HS-27A (cell line): ENCODE measurements at regions not wholly inside any gene's neighbourhood (a gene's known extent, or its start where the extent isn't known, plus 50 kb on each side); places are given as distances from the start of the nearest gene placed in this dataset.
"Not testable (repeated sequence)": the region's sequence is repeated elsewhere in the genome, so short reads cannot be mapped to it uniquely, and the experiment has no call there.

Experiments used
- DNase-seq: peaks from one replicate; pipeline ENCODE4 v3.0.0-alpha.2; 2012; ENCODE audit warnings: low read depth, missing footprints

DNA sequence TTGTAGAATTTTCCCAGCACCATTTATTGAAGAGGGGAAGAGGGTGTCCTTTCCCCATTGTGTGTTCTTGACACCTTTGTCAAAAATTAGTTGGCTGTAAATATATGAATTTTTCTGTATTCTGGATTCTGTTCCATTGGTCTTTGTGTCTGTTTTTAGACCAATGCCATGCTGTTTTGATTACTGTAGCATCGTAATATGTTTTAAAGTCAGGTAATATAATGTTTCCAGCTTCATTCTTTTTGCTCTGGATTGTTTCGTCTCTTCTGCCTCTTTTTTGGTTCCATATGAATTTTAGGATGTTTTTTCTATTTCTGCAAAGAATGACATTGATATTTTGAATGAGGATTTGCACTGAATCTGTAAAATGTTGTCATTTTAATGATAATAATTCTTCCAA, 331.9 kb upstream of the RGS6 start:
- no peak for DNase-seq

GRCh38 chr14:71602524-71602923, 329.7 kb upstream of the RGS6 start:
- no peak for DNase-seq

DNA sequence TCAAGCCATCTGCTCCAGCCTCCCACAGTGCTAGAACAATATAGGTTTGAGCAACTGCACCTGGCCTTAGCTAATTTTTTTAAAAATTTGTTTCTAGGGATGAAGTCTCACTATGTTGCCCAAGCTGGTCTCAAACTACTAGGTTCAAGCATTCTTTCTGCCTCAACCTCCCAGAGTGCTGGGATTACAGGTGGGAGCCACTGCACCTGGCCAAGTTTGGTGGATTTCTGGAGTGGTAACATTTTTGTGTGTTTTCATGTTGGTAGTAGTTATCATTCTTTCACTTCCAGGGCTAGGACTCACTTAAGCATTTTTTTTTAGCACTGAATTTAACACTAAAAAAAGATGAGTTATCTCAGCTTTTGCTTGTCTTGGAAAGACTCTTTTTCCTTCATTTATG, 328.0 kb upstream of the RGS6 start:
- DNase-seq, result no peak

GRCh38 chr14:71606064-71606463, 326.2 kb upstream of the RGS6 start:
- DNase-seq, result no peak

- DNase-seq, result no peak
Measured at GRCh38 chr14:71606575-71606974, 325.7 kb upstream of the RGS6 start.

DNA sequence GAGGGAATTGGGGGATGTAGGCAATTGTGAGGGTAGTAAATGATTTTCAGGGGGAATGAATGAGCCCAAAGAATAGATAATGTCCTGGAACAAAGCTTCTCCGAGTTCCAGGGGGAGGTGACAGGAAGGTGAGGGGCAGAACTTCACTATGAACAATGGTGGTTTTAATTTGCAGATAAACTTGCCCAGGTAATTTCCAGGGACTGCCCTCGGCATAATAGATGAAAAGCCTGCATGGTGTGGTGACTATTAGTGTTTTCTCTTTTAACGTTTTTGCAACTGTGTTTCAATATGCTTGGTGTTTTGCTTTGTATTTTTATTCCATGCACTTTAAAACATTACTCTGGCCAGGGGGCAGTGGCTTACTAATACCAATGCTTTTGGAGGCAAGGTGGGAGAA, 325.2 kb upstream of the RGS6 start:
- no peak for DNase-seq

- no peak for DNase-seq
Measured at GRCh38 chr14:71610149-71610548, 322.1 kb upstream of the RGS6 start.

GRCh38 chr14:71610797-71611196, 321.4 kb upstream of the RGS6 start:
- DNase-seq, result no peak

DNA sequence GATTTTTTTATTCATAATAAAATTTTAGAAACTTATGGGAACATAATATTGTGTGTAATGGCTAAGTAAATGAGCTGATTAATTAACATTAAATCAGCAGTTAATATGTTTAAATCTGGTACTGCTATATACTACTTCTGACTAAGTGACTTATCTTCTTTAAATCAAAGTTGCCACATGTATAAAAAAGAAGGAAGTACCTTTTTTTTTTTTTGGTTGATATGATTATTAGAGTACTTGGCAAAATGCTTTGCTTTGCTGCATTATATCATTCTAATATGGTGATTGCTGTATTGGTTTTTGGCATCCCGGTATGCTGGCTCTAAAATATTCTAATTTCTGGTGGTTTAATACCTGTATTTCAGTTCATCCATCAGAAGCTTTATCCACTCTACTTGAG, 319.1 kb upstream of the RGS6 start:
- DNase-seq, result no peak

- DNase-seq, result no peak
Measured at GRCh38 chr14:71616013-71616412, 316.2 kb upstream of the RGS6 start.

GRCh38 chr14:71618047-71618446, 314.2 kb upstream of the RGS6 start:
- no peak for DNase-seq

- DNase-seq, result no peak
Measured at GRCh38 chr14:71618716-71619115, 313.5 kb upstream of the RGS6 start.

DNA sequence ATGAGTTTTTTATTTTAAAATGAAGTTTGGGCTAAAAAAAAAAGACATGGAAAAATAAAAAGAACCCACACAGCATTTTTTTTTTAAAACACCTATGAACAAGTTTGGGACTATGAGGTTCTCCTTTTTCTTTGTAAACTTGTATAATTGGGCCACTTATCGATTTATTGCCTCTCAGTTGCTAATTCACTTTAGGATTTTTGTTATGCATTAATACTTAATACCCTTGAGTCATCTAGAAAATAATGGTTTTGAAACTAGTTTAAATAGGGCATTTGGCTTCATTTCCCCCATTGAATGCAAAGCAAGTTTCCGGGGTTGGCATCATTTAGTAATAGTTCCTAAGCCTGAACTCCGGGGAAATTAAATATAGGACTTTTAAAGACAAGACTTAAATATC, 312.8 kb upstream of the RGS6 start:
- no peak for DNase-seq

DNA sequence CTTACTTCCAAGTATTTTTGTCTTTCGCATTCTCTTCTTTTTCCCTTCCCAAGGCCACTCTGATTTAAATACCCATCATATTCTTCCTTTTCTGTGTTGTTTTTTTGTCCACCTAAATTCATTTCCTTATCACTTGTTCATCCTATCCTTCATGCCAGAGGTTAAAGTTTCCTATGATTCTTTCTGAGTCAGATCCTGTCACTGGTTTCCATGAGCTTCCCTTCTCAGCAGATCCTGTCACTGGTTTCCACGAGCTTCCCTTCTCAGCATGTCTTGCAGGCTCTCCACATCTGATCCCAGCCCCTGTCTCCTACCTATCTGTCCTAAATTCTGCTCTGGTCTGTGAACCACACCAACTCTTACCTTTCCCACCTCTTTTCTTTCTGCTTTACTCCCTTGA, 311.8 kb upstream of the RGS6 start:
- DNase-seq, result no peak

GRCh38 chr14:71621276-71621675, 311.0 kb upstream of the RGS6 start:
- DNase-seq, result no peak

GRCh38 chr14:71621980-71622605, 310.1 kb upstream of the RGS6 start:
- no peak for DNase-seq

- DNase-seq, result no peak
Measured at GRCh38 chr14:71623939-71624338, 308.3 kb upstream of the RGS6 start.

DNA sequence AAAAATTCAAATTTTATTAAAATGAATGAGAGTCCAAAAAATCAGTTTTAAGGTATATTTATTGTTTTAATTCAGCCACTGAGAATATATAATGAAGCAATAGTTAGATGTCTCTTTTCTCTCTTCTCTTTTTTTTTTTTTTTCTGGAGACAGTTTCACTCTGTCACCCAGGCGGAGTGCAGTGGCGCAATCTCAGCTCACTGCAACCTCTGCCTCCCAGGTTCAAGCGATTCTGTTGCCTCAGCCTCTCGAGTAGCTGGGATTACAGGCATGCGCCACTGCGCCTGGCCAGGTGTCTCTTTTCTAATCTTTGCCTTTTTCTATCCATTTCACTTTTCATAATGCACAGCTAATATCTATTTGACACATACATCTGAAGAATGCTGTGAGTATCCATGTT, 307.1 kb upstream of the RGS6 start:
- no peak for DNase-seq

GRCh38 chr14:71625891-71626701, 306.1 kb upstream of the RGS6 start:
- DNase-seq, result no peak

- no peak for DNase-seq
Measured at GRCh38 chr14:71628433-71628832, 303.8 kb upstream of the RGS6 start.

- no peak for DNase-seq
Measured at GRCh38 chr14:71629250-71629649, 303.0 kb upstream of the RGS6 start.

- no peak for DNase-seq
Measured at GRCh38 chr14:71629765-71630492, 302.3 kb upstream of the RGS6 start.

DNA sequence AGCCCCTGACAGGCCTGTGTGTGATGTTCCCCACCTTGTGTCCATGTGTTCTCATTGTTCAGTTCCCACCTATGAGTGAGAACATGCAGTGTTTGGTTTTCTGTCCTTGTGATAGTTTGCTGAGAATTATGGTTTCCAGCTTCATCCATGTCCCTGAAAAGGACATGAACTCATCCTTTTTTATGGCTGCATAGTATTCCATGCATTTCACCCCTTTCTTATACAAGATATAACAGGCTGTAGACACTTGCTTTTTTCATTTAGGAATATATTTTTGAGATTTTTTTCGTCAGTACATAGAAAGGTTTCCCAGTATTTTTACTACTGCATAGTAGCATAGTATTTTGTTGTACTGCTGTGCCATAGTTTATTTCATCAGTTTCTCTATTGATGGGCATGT, 301.2 kb upstream of the RGS6 start:
- not testable (repeated sequence) for DNase-seq
